MM.1S (cell line): ENCODE measurements at regions not wholly inside any gene's neighbourhood (a gene's known extent, or its start where the extent isn't known, plus 50 kb on each side); places are given as distances from the start of the nearest gene placed in this dataset.

ENCODE experiments used
- CTCF ChIP-seq: fragments of 300-600 bp; sonication (generic); IDR thresholded peaks from 2 replicates; pipeline ENCODE4 v1.5.1; 2016; ENCODE audit warnings: antibody characterized with exemption, low read length, mixed read lengths
- EZH2 ChIP-seq: fragments of 300-600 bp; sonication (generic); optimal IDR thresholded peaks from 2 replicates; pipeline ENCODE3; 2017; ENCODE audit warnings: low read depth, mild to moderate bottlenecking, antibody characterized with exemption, low read length, mixed read lengths
- EZH2phosphoT487 ChIP-seq: fragments of 300-600 bp; sonication (generic); IDR thresholded peaks from 2 replicates; pipeline ENCODE4 v1.6.1; 2018; ENCODE audit warnings: antibody characterized with exemption, low read length

DNA sequence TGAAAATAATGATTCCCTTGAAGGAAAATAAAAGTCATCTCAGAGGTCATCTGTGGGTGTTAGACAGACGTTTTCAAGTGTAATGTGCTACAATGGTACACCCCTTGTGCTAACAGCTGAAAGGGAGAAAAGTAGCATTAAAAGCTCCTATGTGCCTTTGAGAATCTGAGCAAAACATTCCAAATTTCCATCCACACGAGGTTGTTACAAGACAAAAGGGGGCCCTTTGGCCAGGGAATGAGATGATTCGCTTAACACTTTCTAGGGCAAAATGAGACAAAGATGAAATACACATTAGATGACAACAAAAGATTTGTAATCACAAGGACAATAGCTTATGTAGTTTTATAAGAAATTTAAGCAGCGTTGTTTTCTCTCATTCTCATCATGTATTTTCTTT is 303.6 kb downstream of the LMX1A start:
- TF ChIP-seq CTCF, result no peak
- TF ChIP-seq EZH2, result no peak
- no peak for TF ChIP-seq EZH2phosphoT487
